ENCODE measurements at regions not wholly inside any gene's neighbourhood (a gene's known extent, or its start where the extent isn't known, plus 50 kb on each side); places are given as distances from the start of the nearest gene placed in this dataset.

GRCh38 chr6:95197590-95197989 lies 379.7 kb upstream of the MANEA start:
- Histone ChIP-seq H2AFZ (ENCODE audit: low read length) (no peak overlapping the region), H3K79me2 (ENCODE audit: control insufficient read depth in 1 of 2, insufficient read depth in 2 of 2, low read length in 2 of 2) (no peaks in the 10 kb centered on the region), H4K5ac (ENCODE audit: insufficient read length, low read depth, low read length) (no peak overlapping the region), H3K27me3 (replicated peaks in 1 of 4; ENCODE audit: control insufficient read depth in 3 of 4, extremely low read depth in 1 of 4, insufficient read depth in 3 of 4, low read length in 3 of 4) (no peaks in the 10 kb centered on the region), H2BK20ac (ENCODE audit: low read length) (no peak overlapping the region), H3K18ac (ENCODE audit: extremely low read depth, low read length) (no peak overlapping the region), H2BK5ac (ENCODE audit: low read depth, low read length) (no peak overlapping the region), H3K56ac (replicated peaks; ENCODE audit: insufficient read length, low read depth, low read length) (no peak overlapping the region), H2AK5ac (ENCODE audit: low read depth, low read length) (no peak overlapping the region), H3K9ac (replicated peaks in 1 of 4; ENCODE audit: extremely low read depth in 1 of 4, low read depth in 3 of 4, low read length in 3 of 4) (no peak overlapping the region), H4K8ac (ENCODE audit: extremely low read depth, insufficient read depth, low read length) (no peak overlapping the region), H3K4me2 (ENCODE audit: insufficient read depth in 1 of 2, low read depth in 2 of 2, low read length in 2 of 2) (no peak overlapping the region), H3K23ac (ENCODE audit: insufficient read length) (no peak overlapping the region), H3K4me1 (replicated peaks in 1 of 4; ENCODE audit: control insufficient read depth in 3 of 4, insufficient read depth in 4 of 4, low read length in 3 of 4) (no peaks in the 10 kb centered on the region), H3K23me2 (ENCODE audit: low read depth, low read length) (no peaks in the 10 kb centered on the region), H4K91ac (replicated peaks; ENCODE audit: insufficient read length, low read length) (no peak overlapping the region), H3K14ac (ENCODE audit: insufficient read length) (no peak overlapping the region), H2BK120ac (replicated peaks; ENCODE audit: low read depth, low read length) (no peak overlapping the region), H2BK12ac (ENCODE audit: low read depth, low read length) (no peak overlapping the region), H3K79me1 (ENCODE audit: low read depth, low read length) (no peaks in the 10 kb centered on the region), H3K4me3 (ENCODE audit: extremely low read depth in 1 of 4, insufficient read depth in 2 of 4, low read depth in 3 of 4, low read length in 4 of 4) (no peak overlapping the region), H3K9me3 (ENCODE audit: insufficient read depth in 2 of 2, low read depth in 1 of 2, low read length in 1 of 2) (no peaks in the 10 kb centered on the region), H3K36me3 (ENCODE audit: control insufficient read depth in 2 of 4, insufficient read depth in 4 of 4, low read length in 3 of 4) (no peaks in the 10 kb centered on the region), H4K20me1 (replicated peaks in 1 of 2; ENCODE audit: control insufficient read depth in 1 of 2, insufficient read depth in 2 of 2, low read length in 2 of 2) (no peaks in the 10 kb centered on the region), H3K4ac (replicated peaks; ENCODE audit: insufficient read length, low read depth, low read length) (no peak overlapping the region), H3K27ac (ENCODE audit: low read depth, low read length) (no peak overlapping the region), H2BK15ac (ENCODE audit: low read length) (no peak overlapping the region)
- ChIA-PET POLR2A (ENCODE audit: partially characterized antibody) (no interaction called here), CTCF (ENCODE audit: partially characterized antibody) (no interaction called here)
- DNase-seq (ENCODE audit: low read depth in 1 of 2, low spot score in 2 of 2) (no peak), FAIRE-seq (no peak)
- 98% methylated on average over 3 of the region's 3 CpGs; no CpG with 5 or more reads in 1 of the 2 experiments for WGBS, 2 experiments (ENCODE audit: extremely low coverage in 1 of 2, insufficient coverage in 1 of 2, insufficient read length in 1 of 2, insufficient replicate concordance in 2 of 2, low coverage in 1 of 2, low lambda C conversion rate in 2 of 2, missing lambda C conversion rate in 1 of 2)
- TF ChIP-seq KDM1A (IDR thresholded peaks at IDR 0.05; ENCODE audit: borderline replicate concordance, low read length) (no peak), SIN3A (conservative IDR thresholded peaks at IDR 0.05 in 1 of 2, IDR thresholded peaks at IDR 0.05 in 1 of 2; ENCODE audit: low read depth in 1 of 2, low read length in 2 of 2) (no peak), CHD2 (IDR thresholded peaks at IDR 0.05; ENCODE audit: low read length) (no peak), POLR2AphosphoS5 (IDR thresholded peaks at IDR 0.05; ENCODE audit: low read depth, low read length) (no peak), NANOG (IDR thresholded peaks at IDR 0.05; ENCODE audit: insufficient read depth, low read depth, low read length, poor library complexity, severe bottlenecking) (no peak), TCF12 (IDR thresholded peaks at IDR 0.05; ENCODE audit: low read depth, low read length) (no peak), ATF2 (IDR thresholded peaks at IDR 0.05; ENCODE audit: low read length) (no peak), JUN (IDR thresholded peaks at IDR 0.05; ENCODE audit: low read depth, low read length) (no peak), ATF3 (IDR thresholded peaks at IDR 0.05; ENCODE audit: insufficient read depth, low read depth, low read length) (no peak), MAFK (IDR thresholded peaks at IDR 0.05; ENCODE audit: low read depth, low read length) (no peak), JUND (IDR thresholded peaks at IDR 0.05; ENCODE audit: low read length) (no peak)
